ENCODE measurements at regions not wholly inside any gene's neighbourhood (a gene's known extent, or its start where the extent isn't known, plus 50 kb on each side); places are given as distances from the start of the nearest gene placed in this dataset.

GRCh38 chr1:190736971-190737590 is 259.4 kb upstream of the BRINP3 start:
- TF ChIP-seq CTCF (IDR thresholded peaks at IDR 0.05), result no peak
- no peak for TF ChIP-seq EP300 (IDR thresholded peaks at IDR 0.05)
